Osteoblast (primary cell): ENCODE measurements at regions not wholly inside any gene's neighbourhood (a gene's known extent, or its start where the extent isn't known, plus 50 kb on each side); places are given as distances from the start of the nearest gene placed in this dataset.

Experiments
- DNase-seq: peaks from one replicate; pipeline ENCODE4 v3.0.0; 2011; ENCODE audit warnings: low spot score, mixed read lengths; ENCODE audit not compliant: insufficient read length; ENCODE audit errors: missing footprints
- H2AFZ ChIP-seq: 2 replicates; pipeline ENCODE4 v1.6.0; 2011; ENCODE audit warnings: mild to moderate bottlenecking, low read length
- H3K27ac ChIP-seq: 2 replicates; pipeline ENCODE4 v1.5.1; 2011; ENCODE audit warnings: mild to moderate bottlenecking, low read depth, low read length, moderate library complexity
- H3K27me3 ChIP-seq: 2 replicates; pipeline ENCODE4 v1.6.0; 2012; ENCODE audit warnings: mild to moderate bottlenecking, control low read depth, inconsistent platforms, low read length, moderate library complexity; ENCODE audit not compliant: insufficient read depth
- H3K36me3 ChIP-seq: 2 replicates; pipeline ENCODE4 v1.5.1; 2011; ENCODE audit warnings: mild to moderate bottlenecking, low read length, control low read depth, moderate library complexity; ENCODE audit not compliant: insufficient read depth
- H3K4me1 ChIP-seq: 2 replicates; pipeline ENCODE4 v1.5.1; 2011; ENCODE audit warnings: mild to moderate bottlenecking, low read length, control low read depth, moderate library complexity; ENCODE audit not compliant: insufficient read depth
- H3K4me2 ChIP-seq: 2 replicates; pipeline ENCODE4 v1.6.0; 2011; ENCODE audit warnings: mild to moderate bottlenecking, low read length; ENCODE audit not compliant: insufficient read depth
- H3K4me3 ChIP-seq: fragments of 200-600 bp; sonication (generic); 3 replicates; pipeline ENCODE4 v1.5.1; 2012; ENCODE audit warnings: mild to moderate bottlenecking, low read length, inconsistent platforms; ENCODE audit not compliant: insufficient read depth
- H3K79me2 ChIP-seq: 2 replicates; pipeline ENCODE4 v1.6.0; 2012; ENCODE audit warnings: mild to moderate bottlenecking, low read length, control low read depth, inconsistent platforms; ENCODE audit not compliant: insufficient read depth
- H3K9me3 ChIP-seq: 2 replicates; pipeline ENCODE4 v1.5.1; 2011; ENCODE audit warnings: low read depth, low read length, control low read depth
- H4K20me1 ChIP-seq: 2 replicates; pipeline ENCODE4 v1.6.0; 2012; ENCODE audit warnings: mild to moderate bottlenecking, low read length, control low read depth; ENCODE audit not compliant: insufficient read depth
- TF ChIP-seq, protein P1 (sequence below): IDR thresholded peaks from 2 replicates; pipeline ENCODE4 v1.5.1; 2011; ENCODE audit warnings: mild to moderate bottlenecking, low read depth, low read length, moderate library complexity; ENCODE audit errors: extremely low read depth

DNA sequence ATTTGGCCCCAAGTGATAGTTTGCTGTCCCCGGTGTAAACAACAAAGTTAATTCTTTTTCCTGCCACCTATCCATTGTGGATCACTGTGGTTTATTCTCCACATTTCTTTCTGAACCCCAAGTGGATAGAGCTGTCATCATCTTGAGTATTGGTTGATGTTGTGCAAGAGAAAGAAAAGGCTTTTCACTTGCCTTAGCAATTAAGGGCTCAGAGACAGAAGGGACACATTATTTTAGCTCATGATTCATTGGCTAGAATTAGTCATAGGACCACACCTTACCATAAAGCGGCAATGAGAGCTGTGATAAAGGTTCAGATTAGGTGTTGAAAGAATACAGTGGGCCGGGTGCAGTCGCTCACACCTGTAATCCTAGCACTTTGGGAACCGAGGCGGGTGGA, 442.1 kb upstream of the DCC start:
- H3K27ac ChIP-seq, result no peak overlapping the region
- H3K27me3 ChIP-seq, result no peaks in the 10 kb centered on the region
- no peak overlapping the region for H3K4me3 ChIP-seq
- H4K20me1 ChIP-seq, result no peaks in the 10 kb centered on the region
- H3K36me3 ChIP-seq, result no peaks in the 10 kb centered on the region
- H2AFZ ChIP-seq, result no peak overlapping the region
- no peaks in the 10 kb centered on the region for H3K79me2 ChIP-seq
- TF ChIP-seq, protein P1, sequence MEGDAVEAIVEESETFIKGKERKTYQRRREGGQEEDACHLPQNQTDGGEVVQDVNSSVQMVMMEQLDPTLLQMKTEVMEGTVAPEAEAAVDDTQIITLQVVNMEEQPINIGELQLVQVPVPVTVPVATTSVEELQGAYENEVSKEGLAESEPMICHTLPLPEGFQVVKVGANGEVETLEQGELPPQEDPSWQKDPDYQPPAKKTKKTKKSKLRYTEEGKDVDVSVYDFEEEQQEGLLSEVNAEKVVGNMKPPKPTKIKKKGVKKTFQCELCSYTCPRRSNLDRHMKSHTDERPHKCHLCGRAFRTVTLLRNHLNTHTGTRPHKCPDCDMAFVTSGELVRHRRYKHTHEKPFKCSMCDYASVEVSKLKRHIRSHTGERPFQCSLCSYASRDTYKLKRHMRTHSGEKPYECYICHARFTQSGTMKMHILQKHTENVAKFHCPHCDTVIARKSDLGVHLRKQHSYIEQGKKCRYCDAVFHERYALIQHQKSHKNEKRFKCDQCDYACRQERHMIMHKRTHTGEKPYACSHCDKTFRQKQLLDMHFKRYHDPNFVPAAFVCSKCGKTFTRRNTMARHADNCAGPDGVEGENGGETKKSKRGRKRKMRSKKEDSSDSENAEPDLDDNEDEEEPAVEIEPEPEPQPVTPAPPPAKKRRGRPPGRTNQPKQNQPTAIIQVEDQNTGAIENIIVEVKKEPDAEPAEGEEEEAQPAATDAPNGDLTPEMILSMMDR, result no peak
- no peak for DNase-seq
- no peaks in the 10 kb centered on the region for H3K4me1 ChIP-seq
- H3K9me3 ChIP-seq, result peaks cover 9% of the 10 kb centered on the region
- no peak overlapping the region for H3K4me2 ChIP-seq

DNA sequence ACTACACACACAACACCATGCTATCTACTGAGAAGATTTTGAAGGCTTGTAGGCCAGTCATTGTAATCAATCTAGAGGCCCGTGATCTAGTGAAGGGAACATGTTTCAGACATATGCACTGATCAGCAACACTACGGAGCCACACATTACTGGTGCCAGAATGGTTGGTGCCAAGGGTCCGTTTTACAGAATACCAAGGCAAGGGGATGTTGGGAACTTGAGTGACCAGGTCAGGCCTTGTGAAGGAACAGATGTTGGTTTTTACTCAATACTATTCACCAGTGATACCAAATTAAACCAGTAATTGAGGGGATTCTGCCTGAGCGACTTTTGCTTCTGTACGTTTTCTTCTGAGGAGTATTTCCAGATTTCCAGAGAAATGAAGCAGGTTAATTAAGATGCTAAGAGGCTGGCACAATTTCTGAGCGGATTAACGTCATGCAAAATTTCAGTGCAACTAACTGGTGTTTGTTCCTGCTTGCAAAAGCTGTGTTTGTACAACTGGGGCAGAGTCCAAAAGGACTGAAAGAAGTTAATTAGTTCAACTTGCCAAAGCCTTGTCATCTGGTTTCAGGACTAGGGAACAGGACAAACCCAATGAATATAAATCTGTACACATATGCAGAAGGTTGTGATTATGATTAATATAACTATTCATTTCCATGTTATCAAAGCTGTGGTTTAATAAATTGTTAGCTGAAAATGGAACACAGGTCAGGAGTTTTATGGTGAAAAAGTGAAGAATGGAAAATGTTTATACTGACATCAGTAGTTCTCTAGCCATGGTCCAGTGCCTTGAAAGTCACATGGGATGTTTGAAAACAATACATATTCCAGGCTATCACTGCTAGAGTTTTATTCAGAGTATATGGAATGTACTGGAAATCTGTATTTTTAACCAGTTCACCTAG, 432.1 kb upstream of the DCC start:
- no peak overlapping the region for H3K4me2 ChIP-seq
- H3K36me3 ChIP-seq, result no peaks in the 10 kb centered on the region
- no peaks in the 10 kb centered on the region for H4K20me1 ChIP-seq
- H3K4me1 ChIP-seq, result no peaks in the 10 kb centered on the region
- H3K4me3 ChIP-seq, result no peak overlapping the region
- TF ChIP-seq, protein P1, result no peak
- H3K27ac ChIP-seq, result no peak overlapping the region
- DNase-seq, result no peak
- H3K27me3 ChIP-seq, result no peaks in the 10 kb centered on the region
- no peak overlapping the region for H2AFZ ChIP-seq
- no peaks in the 10 kb centered on the region for H3K9me3 ChIP-seq
- H3K79me2 ChIP-seq, result no peaks in the 10 kb centered on the region

DNA sequence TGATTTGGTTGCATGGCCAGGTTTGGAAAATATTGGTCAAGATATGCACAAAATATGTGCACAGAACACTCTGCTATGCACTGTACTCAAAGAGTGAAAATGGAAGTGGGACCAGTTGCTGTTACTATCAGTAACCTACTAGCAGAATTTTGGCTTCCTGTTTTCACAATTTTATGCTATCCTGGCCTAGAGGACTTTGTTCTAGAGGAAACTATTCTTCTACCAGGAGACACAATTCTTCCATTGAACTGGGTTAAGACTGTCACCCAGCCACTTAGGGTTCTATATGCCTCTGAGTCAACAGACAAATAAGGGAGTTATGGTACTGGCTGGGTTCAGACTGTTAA, 431.4 kb upstream of the DCC start:
- no peak for DNase-seq
- Histone ChIP-seq H3K4me1 (no peaks in the 10 kb centered on the region), H3K27ac (no peak overlapping the region), H4K20me1 (no peaks in the 10 kb centered on the region), H3K79me2 (no peaks in the 10 kb centered on the region), H2AFZ (no peak overlapping the region), H3K36me3 (no peaks in the 10 kb centered on the region), H3K27me3 (no peaks in the 10 kb centered on the region), H3K4me3 (no peak overlapping the region), H3K4me2 (no peak overlapping the region), H3K9me3 (no peaks in the 10 kb centered on the region)
- TF ChIP-seq, protein P1, result no peak

DNA sequence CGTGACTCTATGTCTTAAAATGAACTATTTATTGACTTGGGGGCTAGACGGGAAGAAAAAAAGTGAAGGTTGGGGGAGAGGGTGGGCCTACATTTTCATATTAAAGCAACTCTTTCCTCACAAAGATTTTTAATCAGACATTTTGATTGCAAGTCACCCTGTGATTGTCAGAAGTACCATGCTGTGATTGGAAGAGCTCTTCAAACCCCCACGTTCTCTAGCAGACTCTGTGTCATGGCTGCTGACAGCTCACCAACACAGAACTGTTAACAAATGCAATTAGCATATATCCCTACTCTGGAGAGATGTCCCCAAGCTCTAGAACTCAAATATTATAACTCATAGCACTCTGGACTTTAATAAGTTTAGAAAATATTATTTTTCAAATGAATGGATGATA, 428.4 kb upstream of the DCC start:
- Histone ChIP-seq H3K27me3 (no peaks in the 10 kb centered on the region), H3K4me3 (no peak overlapping the region), H3K9me3 (no peaks in the 10 kb centered on the region), H3K79me2 (no peaks in the 10 kb centered on the region), H3K36me3 (no peaks in the 10 kb centered on the region), H4K20me1 (no peaks in the 10 kb centered on the region), H3K27ac (no peak overlapping the region), H2AFZ (no peak overlapping the region), H3K4me1 (no peaks in the 10 kb centered on the region), H3K4me2 (no peak overlapping the region)
- TF ChIP-seq, protein P1, result no peak
- DNase-seq, result no peak
